ENCODE measurements at regions not wholly inside any gene's neighbourhood (a gene's known extent, or its start where the extent isn't known, plus 50 kb on each side); places are given as distances from the start of the nearest gene placed in this dataset.

DNA sequence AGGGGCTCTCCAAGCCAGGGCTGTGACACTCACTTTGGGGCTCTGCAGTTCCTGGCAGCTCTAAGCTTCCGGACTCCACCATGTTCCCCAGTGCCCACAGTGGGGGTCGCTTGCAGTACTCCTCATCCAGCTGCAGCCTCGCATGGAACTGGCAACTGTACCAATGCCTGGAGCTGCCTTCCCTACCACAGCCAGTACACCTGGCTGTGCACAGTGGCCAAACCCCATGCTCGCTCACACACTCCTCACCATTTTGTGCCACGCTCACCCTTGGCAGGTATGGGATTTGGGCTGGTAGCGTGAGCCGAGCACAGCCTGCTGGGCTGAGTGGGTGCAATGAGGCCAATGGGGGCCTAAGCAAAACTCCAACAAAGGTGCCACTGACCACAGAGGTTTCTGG lies 1369.9 kb downstream of the KCNT2 start:
- Histone ChIP-seq H3K4me1 (no peaks in the 10 kb centered on the region), H3K27me3 (no peaks in the 10 kb centered on the region), H3K4me3 (no peak overlapping the region), H3K36me3 (no peaks in the 10 kb centered on the region), H3K27ac (no peak overlapping the region), H3K9me3 (peaks cover 0 to 14% (median 0%) of the 10 kb centered on the region in 12 donors)
- ATAC-seq = peak in 1 of 4 donors; percentile 15
- WGBS, 4 donors = 90 to 100% (median 94%) methylated on average over 7 of the region's 7 CpGs
- intact Hi-C loops (cut with DNase I) = no loop called here
- peak in 2 of 5 donors; percentile 10 to 46 for DNase-seq
- no peak for TF ChIP-seq POLR2A (IDR thresholded peaks at IDR 0.05)
- TF ChIP-seq, protein P1, sequence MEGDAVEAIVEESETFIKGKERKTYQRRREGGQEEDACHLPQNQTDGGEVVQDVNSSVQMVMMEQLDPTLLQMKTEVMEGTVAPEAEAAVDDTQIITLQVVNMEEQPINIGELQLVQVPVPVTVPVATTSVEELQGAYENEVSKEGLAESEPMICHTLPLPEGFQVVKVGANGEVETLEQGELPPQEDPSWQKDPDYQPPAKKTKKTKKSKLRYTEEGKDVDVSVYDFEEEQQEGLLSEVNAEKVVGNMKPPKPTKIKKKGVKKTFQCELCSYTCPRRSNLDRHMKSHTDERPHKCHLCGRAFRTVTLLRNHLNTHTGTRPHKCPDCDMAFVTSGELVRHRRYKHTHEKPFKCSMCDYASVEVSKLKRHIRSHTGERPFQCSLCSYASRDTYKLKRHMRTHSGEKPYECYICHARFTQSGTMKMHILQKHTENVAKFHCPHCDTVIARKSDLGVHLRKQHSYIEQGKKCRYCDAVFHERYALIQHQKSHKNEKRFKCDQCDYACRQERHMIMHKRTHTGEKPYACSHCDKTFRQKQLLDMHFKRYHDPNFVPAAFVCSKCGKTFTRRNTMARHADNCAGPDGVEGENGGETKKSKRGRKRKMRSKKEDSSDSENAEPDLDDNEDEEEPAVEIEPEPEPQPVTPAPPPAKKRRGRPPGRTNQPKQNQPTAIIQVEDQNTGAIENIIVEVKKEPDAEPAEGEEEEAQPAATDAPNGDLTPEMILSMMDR (IDR thresholded peaks at IDR 0.05) = no peak

DNA sequence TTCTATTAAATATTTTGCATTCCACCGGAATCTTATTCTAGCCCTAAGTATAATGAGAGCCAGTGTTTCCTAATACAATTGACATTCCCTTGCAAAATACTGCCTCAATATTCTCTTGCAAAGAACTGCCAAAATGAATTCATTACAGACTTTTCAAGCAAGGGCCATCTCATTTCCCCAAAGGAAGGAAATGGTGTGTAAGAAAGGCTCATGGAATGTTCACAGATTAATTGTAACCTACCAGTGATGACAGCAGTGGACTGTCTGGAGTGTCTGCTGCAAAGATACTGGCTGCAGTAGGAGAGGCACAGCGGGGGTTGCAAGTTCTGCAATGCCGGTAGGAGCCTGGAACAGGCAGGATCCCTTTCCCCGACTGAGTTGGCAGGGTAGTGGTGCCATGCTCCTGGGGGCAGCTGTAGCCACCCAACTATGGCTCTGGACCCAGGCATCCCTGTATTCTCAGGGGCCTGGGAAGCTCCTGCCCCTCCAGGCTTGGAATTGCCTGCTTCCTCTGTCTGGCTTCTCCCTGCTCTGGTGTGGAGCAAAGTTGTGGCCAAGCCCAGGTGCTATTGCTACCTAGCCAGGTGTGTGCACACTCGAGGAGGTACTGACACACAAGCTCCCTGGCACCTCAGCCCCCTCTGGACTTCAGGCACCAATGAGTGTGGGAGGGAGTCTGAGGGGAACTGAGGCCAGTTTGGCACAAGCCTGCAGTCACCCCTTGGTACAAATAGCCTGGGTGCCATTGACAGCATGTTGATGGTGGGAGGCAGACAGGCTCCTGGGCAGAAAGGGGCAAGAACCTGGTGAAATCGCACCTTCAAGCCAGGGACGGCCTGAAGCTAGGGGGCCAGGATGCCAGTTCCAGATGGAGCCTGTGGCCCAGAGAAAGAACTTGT lies 1371.0 kb downstream of the KCNT2 start:
- Histone ChIP-seq H3K4me3 (no peak overlapping the region), H3K9me3 (peaks cover 0 to 14% (median 0%) of the 10 kb centered on the region in 12 donors), H3K27ac (no peak overlapping the region), H3K27me3 (no peaks in the 10 kb centered on the region), H3K4me1 (no peaks in the 10 kb centered on the region), H3K36me3 (no peaks in the 10 kb centered on the region)
- ATAC-seq (no peak), DNase-seq (peak in 1 of 5 donors; percentile 7)
- TF ChIP-seq POLR2A (IDR thresholded peaks at IDR 0.05) = no peak
- TF ChIP-seq, protein P1 (IDR thresholded peaks at IDR 0.05) = no peak
- intact Hi-C loops (cut with DNase I) = no loop called here
- 38 to 56% (median 50%) methylated on average over 6 to 7 of the region's 7 CpGs for WGBS, 4 donors

DNA sequence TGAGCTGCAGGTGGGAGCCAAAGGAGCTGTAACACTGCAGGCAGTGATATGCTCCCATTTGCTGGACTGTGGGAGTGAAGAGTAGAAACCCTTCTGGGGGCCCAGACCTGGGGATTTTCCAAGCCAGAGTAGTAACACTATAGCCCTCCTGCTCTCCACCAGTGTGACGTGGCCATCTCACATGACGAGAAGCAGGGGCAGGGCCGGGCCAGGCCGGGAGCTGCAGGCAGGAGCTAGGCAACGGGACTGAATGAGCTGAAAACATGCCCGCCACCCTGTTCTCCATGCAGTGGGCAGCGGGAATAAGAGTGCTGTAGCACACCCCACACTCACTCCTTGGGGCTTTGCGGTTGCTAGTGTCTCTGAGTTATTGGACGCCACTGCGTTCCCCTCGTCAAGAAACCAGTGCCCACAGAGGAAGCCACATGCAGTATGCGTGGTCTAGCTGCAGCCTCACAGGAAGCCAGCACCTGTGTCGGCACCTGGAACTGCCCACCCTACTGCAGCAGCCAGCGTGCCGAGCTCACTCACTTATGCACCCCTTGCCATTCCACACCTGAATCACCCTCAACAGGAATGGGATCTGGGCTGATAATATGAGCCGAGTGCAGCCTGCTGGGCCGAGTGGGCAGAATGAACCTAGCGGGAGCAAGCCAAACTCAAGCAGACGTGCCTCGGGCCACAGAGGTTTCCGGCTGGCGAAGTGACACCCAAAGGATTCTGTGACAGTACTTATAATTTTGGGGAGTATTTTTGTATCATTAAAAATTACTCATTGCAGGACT lies 1389.6 kb downstream of the KCNT2 start:
- H3K4me3 ChIP-seq = no peak overlapping the region
- no peaks in the 10 kb centered on the region for H3K4me1 ChIP-seq
- WGBS, 4 donors = 89 to 93% (median 92%) methylated on average over 22 of the region's 22 CpGs
- no peaks in the 10 kb centered on the region for H3K27me3 ChIP-seq
- ATAC-seq (no peak), DNase-seq (no peak)
- TF ChIP-seq, protein P1 (IDR thresholded peaks at IDR 0.05) = no peak
- no peak for TF ChIP-seq POLR2A (IDR thresholded peaks at IDR 0.05)
- intact Hi-C loops (cut with DNase I) = no loop called here
- no peaks in the 10 kb centered on the region for H3K36me3 ChIP-seq
- H3K27ac ChIP-seq = no peak overlapping the region
- H3K9me3 ChIP-seq = peaks cover 0 to 20% (median 5%) of the 10 kb centered on the region in 12 donors

DNA sequence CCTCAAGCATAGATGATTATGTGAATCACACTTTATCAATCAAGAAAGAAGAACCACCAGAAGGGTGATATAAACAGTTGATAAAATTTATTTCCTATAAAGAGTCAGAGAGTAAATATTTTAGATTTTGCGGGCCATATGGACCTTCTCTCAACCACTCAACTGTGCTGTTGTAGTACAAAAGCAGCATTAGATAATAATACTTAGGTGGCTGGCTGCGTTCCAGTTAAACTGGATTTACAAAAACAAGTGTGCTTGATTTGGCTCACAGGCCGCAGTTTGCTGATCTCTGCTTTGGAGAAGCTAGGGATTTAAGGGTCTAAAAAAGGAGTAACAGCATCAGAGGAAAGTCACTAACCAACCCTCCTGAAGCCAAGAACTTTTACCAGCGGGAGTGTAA lies 1406.0 kb downstream of the KCNT2 start:
- no peak overlapping the region for H3K4me3 ChIP-seq
- H3K36me3 ChIP-seq = no peaks in the 10 kb centered on the region
- TF ChIP-seq, protein P1 (IDR thresholded peaks at IDR 0.05) = no peak
- TF ChIP-seq POLR2A (IDR thresholded peaks at IDR 0.05) = no peak
- no peaks in the 10 kb centered on the region for H3K9me3 ChIP-seq
- no peaks in the 10 kb centered on the region for H3K27me3 ChIP-seq
- ATAC-seq = no peak
- DNase-seq = no peak
- 19 to 27% (median 23%) methylated on average over 4 of the region's 4 CpGs for WGBS, 4 donors
- H3K4me1 ChIP-seq = no peaks in the 10 kb centered on the region
- intact Hi-C loops (cut with DNase I) = no loop called here
- H3K27ac ChIP-seq = no peak overlapping the region

All from heart left ventricle (tissue), 16 donors.